ENCODE measurements at regions not wholly inside any gene's neighbourhood (a gene's known extent, or its start where the extent isn't known, plus 50 kb on each side); places are given as distances from the start of the nearest gene placed in this dataset.

GRCh38 chrX:22383988-22384387 is 111.3 kb downstream of the CBLL2 start:
- Histone ChIP-seq H3K4me2 (replicated peaks; ENCODE audit: extremely low read depth, low read length, poor library complexity, severe bottlenecking) (no peak overlapping the region), H3K79me2 (ENCODE audit: insufficient read depth, low read length) (no peaks in the 10 kb centered on the region), H4K20me1 (ENCODE audit: insufficient read depth, low read length) (no peaks in the 10 kb centered on the region), H3K27me3 (ENCODE audit: control insufficient read depth in 2 of 2, insufficient read depth in 2 of 2, low read length in 2 of 2) (no peaks in the 10 kb centered on the region), H3K36me3 (replicated peaks in 1 of 2; ENCODE audit: control insufficient read depth in 1 of 2, insufficient read depth in 2 of 2, low read length in 2 of 2) (no peaks in the 10 kb centered on the region), H3K4me1 (ENCODE audit: control insufficient read depth in 1 of 2, insufficient read depth in 2 of 2, low read length in 2 of 2) (no peaks in the 10 kb centered on the region), H3K9me3 (replicated peaks in 1 of 2; ENCODE audit: control insufficient read depth in 1 of 2, insufficient read depth in 1 of 2, low read length in 2 of 2) (peaks cover 0 to 4% of the 10 kb centered on the region in 2 donors), H3K27ac (ENCODE audit: low read depth in 1 of 2, low read length in 2 of 2) (no peak overlapping the region), H3K9ac (ENCODE audit: insufficient read depth, low read length, poor library complexity, severe bottlenecking) (no peak overlapping the region), H3K4me3 (replicated peaks in 1 of 3; ENCODE audit: low read depth in 2 of 3, low read length in 3 of 3) (no peak overlapping the region), H2AFZ (ENCODE audit: insufficient read depth, low read depth, low read length, poor library complexity, severe bottlenecking) (no peak overlapping the region)
- Mint-ChIP-seq H3K4me1 (no peaks in the 10 kb centered on the region), H3K9me3 (peaks cover 0 to 9% (median 3%) of the 10 kb centered on the region in 7 donors), H3K27me3 (ENCODE audit: low read depth in 3 of 3) (peaks cover 0 to 3% (median 0%) of the 10 kb centered on the region in 3 donors), H3K4me3 (no peak overlapping the region), H3K27ac (no peak overlapping the region), H3K36me3 (no peaks in the 10 kb centered on the region)
- WGBS (ENCODE audit: insufficient coverage): no CpG with 5 or more reads among the region's 7 CpGs
- DNase-seq: no peak
- no peak for TF ChIP-seq CTCF (IDR thresholded peaks at IDR 0.05)
- intact Hi-C loops (cut with micrococcal nuclease): no loop called here

- Histone ChIP-seq H3K4me2 (replicated peaks; ENCODE audit: extremely low read depth, low read length, poor library complexity, severe bottlenecking) (no peak overlapping the region), H3K79me2 (ENCODE audit: insufficient read depth, low read length) (no peaks in the 10 kb centered on the region), H3K27ac (ENCODE audit: low read depth in 1 of 2, low read length in 2 of 2) (no peak overlapping the region), H3K9me3 (replicated peaks in 1 of 2; ENCODE audit: control insufficient read depth in 1 of 2, insufficient read depth in 1 of 2, low read length in 2 of 2) (no peaks in the 10 kb centered on the region), H4K20me1 (ENCODE audit: insufficient read depth, low read length) (no peaks in the 10 kb centered on the region), H3K9ac (ENCODE audit: insufficient read depth, low read length, poor library complexity, severe bottlenecking) (no peak overlapping the region), H3K4me3 (replicated peaks in 1 of 3; ENCODE audit: low read depth in 2 of 3, low read length in 3 of 3) (no peak overlapping the region), H3K27me3 (ENCODE audit: control insufficient read depth in 2 of 2, insufficient read depth in 2 of 2, low read length in 2 of 2) (no peaks in the 10 kb centered on the region), H2AFZ (ENCODE audit: insufficient read depth, low read depth, low read length, poor library complexity, severe bottlenecking) (no peak overlapping the region), H3K36me3 (replicated peaks in 1 of 2; ENCODE audit: control insufficient read depth in 1 of 2, insufficient read depth in 2 of 2, low read length in 2 of 2) (no peaks in the 10 kb centered on the region), H3K4me1 (ENCODE audit: control insufficient read depth in 1 of 2, insufficient read depth in 2 of 2, low read length in 2 of 2) (no peaks in the 10 kb centered on the region)
- Mint-ChIP-seq H3K36me3 (no peaks in the 10 kb centered on the region), H3K4me1 (no peaks in the 10 kb centered on the region), H3K27ac (no peak overlapping the region), H3K27me3 (ENCODE audit: low read depth in 3 of 3) (no peaks in the 10 kb centered on the region), H3K9me3 (peaks cover 0 to 5% (median 5%) of the 10 kb centered on the region in 7 donors), H3K4me3 (no peak overlapping the region)
- intact Hi-C loops (cut with micrococcal nuclease): no loop called here
- WGBS (ENCODE audit: insufficient coverage): 100% methylated on average over 1 of the region's 4 CpGs
- TF ChIP-seq CTCF (IDR thresholded peaks at IDR 0.05): no peak
- DNase-seq: no peak
Measured at GRCh38 chrX:22389556-22390179, 117.0 kb downstream of the CBLL2 start.
